H9 (cell line): ENCODE measurements at regions not wholly inside any gene's neighbourhood (a gene's known extent, or its start where the extent isn't known, plus 50 kb on each side); places are given as distances from the start of the nearest gene placed in this dataset.
"Not testable (repeated sequence)": the region's sequence is repeated elsewhere in the genome, so short reads cannot be mapped to it uniquely, and the experiment has no call there.

Experiments used
- DNase-seq: peaks from one replicate; pipeline ENCODE4 v3.0.0-alpha.2; 2017
- H2AFZ ChIP-seq: one replicate; pipeline ENCODE4 v1.6.1; 2013; ENCODE audit warnings: mild to moderate bottlenecking, low read length, control low read depth, moderate library complexity
- H2AK5ac ChIP-seq: 2 replicates; pipeline ENCODE4 v1.6.1; 2013; ENCODE audit warnings: low read length, control low read depth, mixed read lengths; ENCODE audit not compliant: insufficient read length
- H2BK120ac ChIP-seq: one replicate; pipeline ENCODE4 v1.6.1; 2013; ENCODE audit warnings: low read depth, mild to moderate bottlenecking, low read length, control low read depth, inconsistent platforms; ENCODE audit not compliant: poor library complexity, severe bottlenecking
- H2BK12ac ChIP-seq: 2 replicates; pipeline ENCODE4 v1.6.1; 2013; ENCODE audit warnings: low read length, control low read depth, mixed read lengths, low read depth; ENCODE audit not compliant: insufficient read length
- H2BK15ac ChIP-seq: 2 replicates; pipeline ENCODE4 v1.6.1; 2013; ENCODE audit warnings: low read depth, low read length, control low read depth
- H2BK20ac ChIP-seq: one replicate; pipeline ENCODE4 v1.6.1; 2013; ENCODE audit warnings: low read depth, mild to moderate bottlenecking, low read length, control low read depth, inconsistent platforms; ENCODE audit not compliant: poor library complexity, severe bottlenecking
- H2BK5ac ChIP-seq: 2 replicates; pipeline ENCODE4 v1.6.1; 2013; ENCODE audit warnings: low read length, control low read depth, mixed read lengths; ENCODE audit not compliant: insufficient read length
- H3K14ac ChIP-seq: 2 replicates; pipeline ENCODE4 v1.6.1; 2013; ENCODE audit warnings: low read length, control low read depth; ENCODE audit not compliant: insufficient read depth
- H3K18ac ChIP-seq: 2 replicates; pipeline ENCODE4 v1.6.1; 2013; ENCODE audit warnings: low read depth, mild to moderate bottlenecking, mixed read lengths, low read length, control low read depth; ENCODE audit not compliant: insufficient read length
- H3K23ac ChIP-seq: 2 replicates; pipeline ENCODE4 v1.6.1; 2013; ENCODE audit warnings: low read length, control low read depth, mixed read lengths, low read depth; ENCODE audit not compliant: insufficient read length
- H3K23me2 ChIP-seq: 2 replicates; pipeline ENCODE4 v1.6.1; 2013; ENCODE audit warnings: low read depth, mild to moderate bottlenecking, mixed read lengths, low read length, control low read depth; ENCODE audit not compliant: insufficient read length, poor library complexity, severe bottlenecking
- H3K27ac ChIP-seq: 2 replicates; pipeline ENCODE4 v1.5.1; 2013; ENCODE audit warnings: low read length, control low read depth, mixed read lengths, low read depth; ENCODE audit not compliant: insufficient read length
- H3K27me3 ChIP-seq: 2 replicates; pipeline ENCODE4 v1.6.1; 2013; ENCODE audit warnings: low read length, control low read depth, inconsistent platforms; ENCODE audit not compliant: insufficient read depth
- H3K4ac ChIP-seq: 2 replicates; pipeline ENCODE4 v1.6.1; 2013; ENCODE audit warnings: low read depth, mild to moderate bottlenecking, control low read depth, inconsistent platforms, low read length, moderate library complexity
- H3K4me1 ChIP-seq: 2 replicates; pipeline ENCODE4 v1.6.1; 2013; ENCODE audit warnings: low read length, control low read depth, inconsistent platforms; ENCODE audit not compliant: insufficient read depth
- H3K4me2 ChIP-seq: 2 replicates; pipeline ENCODE4 v1.6.1; 2013; ENCODE audit warnings: low read length, control low read depth, mixed read lengths; ENCODE audit not compliant: insufficient read length, insufficient read depth
- H3K56ac ChIP-seq: 2 replicates; pipeline ENCODE4 v1.6.1; 2013; ENCODE audit warnings: low read depth, mild to moderate bottlenecking, mixed read lengths, low read length, control low read depth; ENCODE audit not compliant: insufficient read length
- H3K79me1 ChIP-seq: 2 replicates; pipeline ENCODE4 v1.6.1; 2013; ENCODE audit warnings: low read depth, mild to moderate bottlenecking, moderate library complexity, low read length, control low read depth, inconsistent platforms; ENCODE audit not compliant: insufficient read depth, poor library complexity, severe bottlenecking
- H3K79me2 ChIP-seq: 2 replicates; pipeline ENCODE4 v1.6.1; 2013; ENCODE audit warnings: low read length, control low read depth, inconsistent platforms; ENCODE audit not compliant: insufficient read depth
- H3K9ac ChIP-seq: 2 replicates; pipeline ENCODE4 v1.6.1; 2013; ENCODE audit warnings: low read length, control low read depth, mixed read lengths; ENCODE audit not compliant: insufficient read length; ENCODE audit errors: extremely low read depth
- H3K9me3 ChIP-seq: one replicate; pipeline ENCODE4 v1.6.1; 2013; ENCODE audit warnings: low read depth, low read length, inconsistent platforms; ENCODE audit not compliant: control insufficient read depth
- H3T11ph ChIP-seq: one replicate; pipeline ENCODE4 v1.6.1; 2013; ENCODE audit warnings: mild to moderate bottlenecking, low read length, control low read depth, inconsistent platforms
- H4K20me1 ChIP-seq: one replicate; pipeline ENCODE4 v1.6.1; 2013; ENCODE audit not compliant: control insufficient read depth, insufficient read length, insufficient read depth
- H4K5ac ChIP-seq: 2 replicates; pipeline ENCODE4 v1.6.1; 2013; ENCODE audit warnings: low read depth, mild to moderate bottlenecking, mixed read lengths, low read length, control low read depth; ENCODE audit not compliant: insufficient read length
- H4K8ac ChIP-seq: replicated peaks from 2 replicates; pipeline ENCODE4 v1.6.1; 2013; ENCODE audit warnings: low read length, control low read depth, mixed read lengths, low read depth; ENCODE audit not compliant: insufficient read length
- H4K91ac ChIP-seq: 2 replicates; pipeline ENCODE4 v1.6.1; 2013; ENCODE audit warnings: low read depth, mild to moderate bottlenecking, moderate library complexity, mixed read lengths, low read length, control low read depth; ENCODE audit not compliant: insufficient read length
- H3K27ac Mint-ChIP-seq, 3 experiments: 2 replicates in 2 of 3; 3 replicates in 1 of 3; pipeline ENCODE4 v1.8.0; 2020 to 2021; ENCODE audit warnings: mixed read lengths in 3 of 3, mild to moderate bottlenecking in 1 of 3, moderate library complexity in 1 of 3
- H3K27me3 Mint-ChIP-seq: 2 replicates; pipeline ENCODE4 v1.8.0; 2021; ENCODE audit warnings: low read depth, mild to moderate bottlenecking, moderate library complexity, mixed read lengths
- H3K36me3 Mint-ChIP-seq, 3 experiments: 2 replicates in 2 of 3; 3 replicates in 1 of 3; pipeline ENCODE4 v1.8.0; 2020 to 2021; ENCODE audit warnings: low read depth in 3 of 3, mixed read lengths in 3 of 3; ENCODE audit not compliant: insufficient read depth in 1 of 3
- H3K4me1 Mint-ChIP-seq, 2 experiments: 2 replicates each; pipeline ENCODE4 v1.8.0; 2020; ENCODE audit warnings: mixed read lengths in 2 of 2
- H3K4me3 Mint-ChIP-seq, 2 experiments: 2 replicates in 1 of 2; 3 replicates in 1 of 2; pipeline ENCODE4 v1.8.0; 2020 to 2021; ENCODE audit warnings: mild to moderate bottlenecking in 2 of 2, mixed read lengths in 2 of 2, moderate library complexity in 1 of 2
- H3K9me3 Mint-ChIP-seq, 2 experiments: 2 replicates in 1 of 2; 3 replicates in 1 of 2; pipeline ENCODE4 v1.8.0; 2020; ENCODE audit warnings: mild to moderate bottlenecking in 2 of 2, mixed read lengths in 2 of 2, moderate library complexity in 1 of 2
- WGBS: extraction: QIAGEN DNeasy Blood & Tissue Kit; methylation state at CpG from one replicate; pipeline ENCODE4 v1.1.7; 2013; ENCODE audit warnings: missing lambda C conversion rate, low lambda C conversion rate, mixed read lengths; ENCODE audit not compliant: insufficient read length; ENCODE audit errors: extremely low coverage; 5-methylcytosine and 5-hydroxymethylcytosine counted together
- TF ChIP-seq, protein P1 (sequence below): fragments of 200-600 bp; sonication (generic); conservative IDR thresholded peaks from 3 replicates; pipeline ENCODE4 v1.8.0; 2021; ENCODE audit warnings: antibody characterized with exemption, mild to moderate bottlenecking

- H3K9ac ChIP-seq, H3K9me3 ChIP-seq, H4K20me1 ChIP-seq, H3K23ac ChIP-seq, H3K4ac ChIP-seq, H3K27me3 ChIP-seq, H3K27ac ChIP-seq, H3K4me2 ChIP-seq, H2BK15ac ChIP-seq, H2BK5ac ChIP-seq, H3K4me1 ChIP-seq, H3K27me3 Mint-ChIP-seq, H3T11ph ChIP-seq, H3K23me2 ChIP-seq, H4K8ac ChIP-seq, H3K79me1 ChIP-seq, H3K4me3 Mint-ChIP-seq, H3K18ac ChIP-seq, H3K56ac ChIP-seq, H3K36me3 Mint-ChIP-seq, H2BK20ac ChIP-seq, H3K79me2 ChIP-seq, H3K27ac Mint-ChIP-seq, H2AFZ ChIP-seq, H3K14ac ChIP-seq, H2BK120ac ChIP-seq, DNase-seq, H4K91ac ChIP-seq, H3K9me3 Mint-ChIP-seq, H2AK5ac ChIP-seq, H4K5ac ChIP-seq, H2BK12ac ChIP-seq: not testable (repeated sequence)
- peaks cover 12 to 14% of the 10 kb centered on the region in 2 experiments for H3K4me1 Mint-ChIP-seq
- TF ChIP-seq, protein P1, sequence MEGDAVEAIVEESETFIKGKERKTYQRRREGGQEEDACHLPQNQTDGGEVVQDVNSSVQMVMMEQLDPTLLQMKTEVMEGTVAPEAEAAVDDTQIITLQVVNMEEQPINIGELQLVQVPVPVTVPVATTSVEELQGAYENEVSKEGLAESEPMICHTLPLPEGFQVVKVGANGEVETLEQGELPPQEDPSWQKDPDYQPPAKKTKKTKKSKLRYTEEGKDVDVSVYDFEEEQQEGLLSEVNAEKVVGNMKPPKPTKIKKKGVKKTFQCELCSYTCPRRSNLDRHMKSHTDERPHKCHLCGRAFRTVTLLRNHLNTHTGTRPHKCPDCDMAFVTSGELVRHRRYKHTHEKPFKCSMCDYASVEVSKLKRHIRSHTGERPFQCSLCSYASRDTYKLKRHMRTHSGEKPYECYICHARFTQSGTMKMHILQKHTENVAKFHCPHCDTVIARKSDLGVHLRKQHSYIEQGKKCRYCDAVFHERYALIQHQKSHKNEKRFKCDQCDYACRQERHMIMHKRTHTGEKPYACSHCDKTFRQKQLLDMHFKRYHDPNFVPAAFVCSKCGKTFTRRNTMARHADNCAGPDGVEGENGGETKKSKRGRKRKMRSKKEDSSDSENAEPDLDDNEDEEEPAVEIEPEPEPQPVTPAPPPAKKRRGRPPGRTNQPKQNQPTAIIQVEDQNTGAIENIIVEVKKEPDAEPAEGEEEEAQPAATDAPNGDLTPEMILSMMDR = 0 out of 3 replicates have a peak, but pooled peaks have one; percentile 15
- WGBS = no CpG with 5 or more reads among the region's 1 CpG
These were observed 178.3 kb upstream of the GLRA1 start for GRCh38 chr5:152102908-152103307.
